Stomach (tissue), 8 donors: ENCODE measurements at regions not wholly inside any gene's neighbourhood (a gene's known extent, or its start where the extent isn't known, plus 50 kb on each side); places are given as distances from the start of the nearest gene placed in this dataset.

Experiments used
- DNase-seq, 2 donors: peaks; one replicate each; pipeline versions ENCODE4 v3.0.0 to v3.0.0-alpha.2; 2013 to 2019
- H3K27ac ChIP-seq, 5 donors: fragments of 200-600 bp in 4 of 5; sonication (generic) in 4 of 5; one replicate each; pipeline ENCODE4 v1.5.1; 2013 to 2019; ENCODE audit warnings: mild to moderate bottlenecking in 1 of 5, moderate library complexity in 1 of 5
- H3K27me3 ChIP-seq, 3 donors: fragments of 200-600 bp; sonication (generic); one replicate each; pipeline ENCODE4 v1.5.1; 2017 to 2019; ENCODE audit warnings: mixed run types in 1 of 3
- H3K36me3 ChIP-seq, 4 donors: fragments of 200-600 bp; sonication (generic); 1 replicate in 3 of 4; 2 replicates in 1 of 4; pipeline ENCODE4 v1.5.1; 2016 to 2019
- H3K4me1 ChIP-seq, 4 donors: fragments of 200-600 bp; sonication (generic); one replicate each; pipeline ENCODE4 v1.5.1; 2016 to 2019
- H3K4me3 ChIP-seq, 4 donors: fragments of 200-600 bp; sonication (generic) in 3 of 4; one replicate each; pipeline ENCODE4 v1.5.1; 2016 to 2019; ENCODE audit warnings: mild to moderate bottlenecking in 1 of 4
- H3K9me3 ChIP-seq, 4 donors: fragments of 200-600 bp; sonication (generic); one replicate each; pipeline ENCODE4 v1.5.1; 2016 to 2019
- EP300 ChIP-seq: sonication (generic); formaldehyde crosslinking; IDR thresholded peaks from one replicate; pipeline ENCODE4 v1.6.1; 2017; ENCODE audit warnings: antibody characterized with exemption
- POLR2A ChIP-seq, 4 donors: fragments of 450-650 bp; IDR thresholded peaks; one replicate each; pipeline ENCODE4 v1.6.1; 2016; ENCODE audit warnings: antibody characterized with exemption in 4 of 4, control low read depth in 2 of 4, mild to moderate bottlenecking in 1 of 4, moderate library complexity in 1 of 4
- POLR2AphosphoS5 ChIP-seq, 3 donors: sonication (generic); formaldehyde crosslinking; IDR thresholded peaks; one replicate each; pipeline ENCODE4 v1.6.1; 2016; ENCODE audit warnings: antibody characterized with exemption in 3 of 3
- WGBS, 5 donors: extraction: QIAGEN DNeasy Blood & Tissue Kit in 3 of 5; methylation state at CpG; one replicate each; pipeline versions ENCODE4 v1.1.5 to v1.1.7; 2013 to 2018; 5-methylcytosine and 5-hydroxymethylcytosine counted together
- intact Hi-C: fragments of 100-400 bp; cut with DNase I; formaldehyde crosslinking; loops from one replicate; pipeline ENCODE4 v1.15.1; 2023; ENCODE audit warnings: low total_unique reads
- TF ChIP-seq, protein P1 (sequence below), 7 experiments: fragments of 450-650 bp in 4 of 7; fragments of 200-600 bp in 3 of 7; sonication (generic) in 3 of 7; IDR thresholded peaks; one replicate each; pipeline ENCODE4 v1.5.1; 2016 to 2019; ENCODE audit warnings: antibody characterized with exemption in 7 of 7, control low read depth in 2 of 7, mild to moderate bottlenecking in 1 of 7
- donor health status: healthy with polysubstance abuse.
- donor health status: Bipolar disorder and iron deficiency.
- donor health status: healthy.

DNA sequence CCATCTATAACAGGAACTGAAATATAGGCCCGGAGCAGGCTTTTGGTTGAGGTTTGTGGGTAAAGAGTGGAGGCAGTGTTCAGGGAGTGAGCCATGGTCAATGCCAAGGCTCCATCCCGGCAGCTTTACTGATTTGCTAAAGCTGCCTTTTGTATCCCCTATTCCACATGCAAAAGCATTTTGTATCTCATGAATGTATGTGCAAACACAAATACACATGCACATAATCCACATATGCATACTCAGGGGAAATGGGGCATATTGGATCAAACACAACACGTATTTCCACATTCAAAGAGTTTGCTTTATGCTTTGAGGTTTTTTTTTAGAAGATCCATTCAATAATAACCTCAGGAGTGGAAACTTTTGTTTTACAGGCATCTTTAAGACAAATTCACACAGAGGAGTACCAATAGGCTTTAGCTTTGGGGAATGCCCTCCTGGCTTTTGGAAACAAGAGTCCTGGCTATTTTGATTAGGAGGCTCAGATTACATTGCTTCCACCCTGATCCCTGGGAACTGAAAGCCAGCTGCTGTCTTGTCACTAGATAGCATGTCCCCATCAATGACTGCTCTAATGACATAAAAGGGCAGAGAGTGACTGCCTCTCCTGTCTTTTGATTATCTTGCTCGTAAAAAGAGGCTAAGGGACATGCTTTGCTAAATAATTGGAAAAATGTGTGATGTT lies 263.2 kb downstream of the EN1 start:
- Histone ChIP-seq H3K9me3 (no peaks in the 10 kb centered on the region), H3K4me1 (no peaks in the 10 kb centered on the region), H3K4me3 (no peak overlapping the region), H3K27me3 (peaks cover 0 to 9% (median 0%) of the 10 kb centered on the region in 3 donors), H3K27ac (no peak overlapping the region), H3K36me3 (no peaks in the 10 kb centered on the region)
- no peak for DNase-seq
- WGBS, 5 donors = 59 to 66% (median 65%) methylated on average over 4 of the region's 4 CpGs
- TF ChIP-seq EP300 (no peak), POLR2A (IDR thresholded peaks at IDR 0.05) (no peak), POLR2AphosphoS5 (IDR thresholded peaks at IDR 0.05) (no peak)
- TF ChIP-seq, protein P1, sequence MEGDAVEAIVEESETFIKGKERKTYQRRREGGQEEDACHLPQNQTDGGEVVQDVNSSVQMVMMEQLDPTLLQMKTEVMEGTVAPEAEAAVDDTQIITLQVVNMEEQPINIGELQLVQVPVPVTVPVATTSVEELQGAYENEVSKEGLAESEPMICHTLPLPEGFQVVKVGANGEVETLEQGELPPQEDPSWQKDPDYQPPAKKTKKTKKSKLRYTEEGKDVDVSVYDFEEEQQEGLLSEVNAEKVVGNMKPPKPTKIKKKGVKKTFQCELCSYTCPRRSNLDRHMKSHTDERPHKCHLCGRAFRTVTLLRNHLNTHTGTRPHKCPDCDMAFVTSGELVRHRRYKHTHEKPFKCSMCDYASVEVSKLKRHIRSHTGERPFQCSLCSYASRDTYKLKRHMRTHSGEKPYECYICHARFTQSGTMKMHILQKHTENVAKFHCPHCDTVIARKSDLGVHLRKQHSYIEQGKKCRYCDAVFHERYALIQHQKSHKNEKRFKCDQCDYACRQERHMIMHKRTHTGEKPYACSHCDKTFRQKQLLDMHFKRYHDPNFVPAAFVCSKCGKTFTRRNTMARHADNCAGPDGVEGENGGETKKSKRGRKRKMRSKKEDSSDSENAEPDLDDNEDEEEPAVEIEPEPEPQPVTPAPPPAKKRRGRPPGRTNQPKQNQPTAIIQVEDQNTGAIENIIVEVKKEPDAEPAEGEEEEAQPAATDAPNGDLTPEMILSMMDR (IDR thresholded peaks at IDR 0.05) = no peak
- intact Hi-C loops = no loop called here

- TF ChIP-seq POLR2AphosphoS5 (IDR thresholded peaks at IDR 0.05) (no peak), POLR2A (IDR thresholded peaks at IDR 0.05) (no peak), EP300 (no peak)
- TF ChIP-seq, protein P1 (IDR thresholded peaks at IDR 0.05) = no peak
- H3K4me3 ChIP-seq = no peak overlapping the region
- no peaks in the 10 kb centered on the region for H3K9me3 ChIP-seq
- peaks cover 0 to 9% (median 0%) of the 10 kb centered on the region in 3 donors for H3K27me3 ChIP-seq
- 79 to 92% (median 86%) methylated on average over 4 of the region's 4 CpGs for WGBS, 5 donors
- no peaks in the 10 kb centered on the region for H3K4me1 ChIP-seq
- H3K27ac ChIP-seq = no peak overlapping the region
- intact Hi-C loops = no loop called here
- H3K36me3 ChIP-seq = no peaks in the 10 kb centered on the region
- DNase-seq = no peak
Measured at GRCh38 chr2:118582058-118582457, 265.4 kb downstream of the EN1 start.

DNA sequence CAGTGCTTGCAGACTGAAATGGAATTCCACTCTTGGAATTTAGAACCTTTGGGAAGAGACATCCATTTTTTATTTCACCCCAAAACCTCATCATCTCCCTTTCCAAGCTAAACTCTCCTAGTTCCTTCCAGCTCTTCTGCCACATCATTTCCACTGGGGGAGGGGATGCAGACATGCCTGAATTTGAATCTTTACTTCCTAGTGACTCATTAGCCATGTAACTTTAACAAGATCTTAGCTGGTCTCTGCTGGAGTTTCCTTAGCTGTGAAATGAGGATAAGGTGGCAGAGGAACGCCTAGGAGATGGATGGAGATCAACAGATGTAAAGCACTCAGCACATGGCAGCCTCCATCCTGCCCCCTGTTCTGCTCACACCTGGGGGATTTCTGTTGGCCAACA lies 266.8 kb downstream of the EN1 start:
- Histone ChIP-seq H3K36me3 (no peaks in the 10 kb centered on the region), H3K27ac (no peak overlapping the region), H3K4me1 (no peaks in the 10 kb centered on the region), H3K4me3 (no peak overlapping the region), H3K9me3 (no peaks in the 10 kb centered on the region), H3K27me3 (peaks cover 0 to 9% (median 0%) of the 10 kb centered on the region in 3 donors)
- DNase-seq = no peak
- TF ChIP-seq POLR2A (IDR thresholded peaks at IDR 0.05) (no peak), POLR2AphosphoS5 (IDR thresholded peaks at IDR 0.05) (no peak), EP300 (no peak)
- TF ChIP-seq, protein P1 (IDR thresholded peaks at IDR 0.05) = no peak
- 27 to 69% (median 42%) methylated on average over 1 of the region's 1 CpG for WGBS, 5 donors
- intact Hi-C loops = no loop called here

GRCh38 chr2:118580107-118580506 lies 267.3 kb downstream of the EN1 start:
- no peaks in the 10 kb centered on the region for H3K9me3 ChIP-seq
- DNase-seq = no peak
- H3K4me1 ChIP-seq = no peaks in the 10 kb centered on the region
- 50 to 73% (median 58%) methylated on average over 2 of the region's 2 CpGs for WGBS, 5 donors
- H3K36me3 ChIP-seq = no peaks in the 10 kb centered on the region
- no peak for TF ChIP-seq POLR2AphosphoS5 (IDR thresholded peaks at IDR 0.05)
- TF ChIP-seq POLR2A (IDR thresholded peaks at IDR 0.05) = no peak
- TF ChIP-seq, protein P1 (IDR thresholded peaks at IDR 0.05) = no peak
- TF ChIP-seq EP300 = no peak
- intact Hi-C loops = no loop called here
- no peak overlapping the region for H3K4me3 ChIP-seq
- H3K27me3 ChIP-seq = peaks cover 0 to 9% (median 0%) of the 10 kb centered on the region in 3 donors
- no peak overlapping the region for H3K27ac ChIP-seq
